ENCODE measurements at regions not wholly inside any gene's neighbourhood (a gene's known extent, or its start where the extent isn't known, plus 50 kb on each side); places are given as distances from the start of the nearest gene placed in this dataset.

- H3K27me3 ChIP-seq (ENCODE audit: insufficient read depth): no peaks in the 10 kb centered on the region
- ChIA-PET CTCF (no interaction called here), POLR2A (no interaction called here)
- H3K4me2 ChIP-seq: no peak overlapping the region
- no peaks in the 10 kb centered on the region for H3K4me1 ChIP-seq (ENCODE audit: control insufficient read depth in 1 of 2, insufficient read depth in 2 of 2, low read depth in 1 of 2, low read length in 1 of 2)
- no peaks in the 10 kb centered on the region for H3K9me2 ChIP-seq
- no peak overlapping the region for H2AFZ ChIP-seq (ENCODE audit: low read depth)
- no peaks in the 10 kb centered on the region for H3K79me2 ChIP-seq (ENCODE audit: insufficient read depth)
- DNase-seq: no peak
- no peaks in the 10 kb centered on the region for H3K9me3 ChIP-seq
- 87% methylated on average over 5 of the region's 5 CpGs for WGBS (ENCODE audit: low lambda C conversion rate)
- no peak overlapping the region for H3K4me3 ChIP-seq (ENCODE audit: low read depth in 2 of 2, low read length in 1 of 2)
- no peak overlapping the region for H3K27ac ChIP-seq (ENCODE audit: low read depth in 2 of 2, low read length in 1 of 2)
- H3K9ac ChIP-seq: no peak overlapping the region
- TF ChIP-seq TCF12 (IDR thresholded peaks at IDR 0.05): no peak
- no peak for TF ChIP-seq TEAD4 (IDR thresholded peaks at IDR 0.05; ENCODE audit: borderline replicate concordance, insufficient read depth)
- TF ChIP-seq USF1 (IDR thresholded peaks at IDR 0.05; ENCODE audit: borderline replicate concordance, low read depth): no peak
- TF ChIP-seq POLR2AphosphoS5 (IDR thresholded peaks at IDR 0.05; ENCODE audit: low read depth, low read length): no peak
- TF ChIP-seq FOXJ3 (CRISPR knock-in tag; IDR thresholded peaks at IDR 0.05): no peak
- no peak for TF ChIP-seq USF2 (IDR thresholded peaks at IDR 0.05; ENCODE audit: borderline replicate concordance, low read depth, low read length)
- TF ChIP-seq TAF1 (IDR thresholded peaks at IDR 0.05; ENCODE audit: borderline replicate concordance, low read depth, low read length): no peak
- no peak for TF ChIP-seq RFX5 (IDR thresholded peaks at IDR 0.05; ENCODE audit: low read length)
- no peak for TF ChIP-seq CHD2 (IDR thresholded peaks at IDR 0.05; ENCODE audit: low read length, partially characterized antibody)
- TF ChIP-seq JUND (IDR thresholded peaks at IDR 0.05): no peak
- no peak for TF ChIP-seq YY1 (IDR thresholded peaks at IDR 0.05; ENCODE audit: low read depth)
- TF ChIP-seq MEF2A (IDR thresholded peaks at IDR 0.05; ENCODE audit: borderline replicate concordance, low read depth): no peak
- no peak for TF ChIP-seq EP300 (IDR thresholded peaks at IDR 0.05; ENCODE audit: borderline replicate concordance in 1 of 2, low read depth in 1 of 2, low read length in 1 of 2)
- no peaks in the 10 kb centered on the region for H4K20me1 ChIP-seq (ENCODE audit: insufficient read depth)
- no peaks in the 10 kb centered on the region for H3F3A ChIP-seq (replicated peaks; ENCODE audit: insufficient read depth)
- H3K36me3 ChIP-seq (replicated peaks in 1 of 2; ENCODE audit: control insufficient read depth in 1 of 2, insufficient read depth in 2 of 2, low read length in 1 of 2): no peaks in the 10 kb centered on the region
Measured at GRCh38 chr2:217081799-217082198, 221.9 kb upstream of the TNP1 start.

- 84% methylated on average over 1 of the region's 1 CpG for WGBS (ENCODE audit: low lambda C conversion rate)
- Histone ChIP-seq H3K9ac (no peak overlapping the region), H3K9me3 (no peaks in the 10 kb centered on the region), H3K4me1 (ENCODE audit: control insufficient read depth in 1 of 2, insufficient read depth in 2 of 2, low read depth in 1 of 2, low read length in 1 of 2) (no peaks in the 10 kb centered on the region), H3K27me3 (ENCODE audit: insufficient read depth) (no peaks in the 10 kb centered on the region), H4K20me1 (ENCODE audit: insufficient read depth) (no peaks in the 10 kb centered on the region), H3F3A (replicated peaks; ENCODE audit: insufficient read depth) (no peaks in the 10 kb centered on the region), H3K79me2 (ENCODE audit: insufficient read depth) (no peaks in the 10 kb centered on the region), H2AFZ (ENCODE audit: low read depth) (no peak overlapping the region), H3K9me2 (no peaks in the 10 kb centered on the region), H3K27ac (ENCODE audit: low read depth in 2 of 2, low read length in 1 of 2) (no peak overlapping the region), H3K36me3 (replicated peaks in 1 of 2; ENCODE audit: control insufficient read depth in 1 of 2, insufficient read depth in 2 of 2, low read length in 1 of 2) (no peaks in the 10 kb centered on the region), H3K4me2 (no peak overlapping the region), H3K4me3 (ENCODE audit: low read depth in 2 of 2, low read length in 1 of 2) (no peak overlapping the region)
- POLR2A ChIA-PET: no interaction called here
- DNase-seq: no peak
- CTCF ChIA-PET: interaction anchor here (0.9 to 1.7 kb wide), 3 partner anchors 11 to 87 kb away, joined by 3 to 4 read pairs (median 4); no protein-coding TSS in a partner anchor
- TF ChIP-seq USF2 (IDR thresholded peaks at IDR 0.05; ENCODE audit: borderline replicate concordance, low read depth, low read length) (no peak), NFIC (IDR thresholded peaks at IDR 0.05; ENCODE audit: borderline replicate concordance) (no peak), ZBTB33 (IDR thresholded peaks at IDR 0.05; ENCODE audit: borderline replicate concordance, low read depth) (no peak), FOXJ3 (CRISPR knock-in tag; IDR thresholded peaks at IDR 0.05) (no peak), RFX5 (IDR thresholded peaks at IDR 0.05; ENCODE audit: low read length) (no peak), EP300 (IDR thresholded peaks at IDR 0.05; ENCODE audit: borderline replicate concordance in 1 of 2, low read depth in 1 of 2, low read length in 1 of 2) (no peak), TAF1 (IDR thresholded peaks at IDR 0.05; ENCODE audit: borderline replicate concordance, low read depth, low read length) (no peak), RCOR1 (IDR thresholded peaks at IDR 0.05; ENCODE audit: low read length) (no peak), PBX3 (IDR thresholded peaks at IDR 0.05) (no peak), MXI1 (IDR thresholded peaks at IDR 0.05; ENCODE audit: low read depth, low read length) (no peak), SIN3A (IDR thresholded peaks at IDR 0.05; ENCODE audit: borderline replicate concordance, low read depth, low read length) (no peak), IRF3 (IDR thresholded peaks at IDR 0.05; ENCODE audit: low read depth, low read length) (no peak), CHD2 (IDR thresholded peaks at IDR 0.05; ENCODE audit: low read length, partially characterized antibody) (no peak)
Measured at GRCh38 chr2:217079165-217079564, 219.3 kb upstream of the TNP1 start.
